ENCODE measurements at regions not wholly inside any gene's neighbourhood (a gene's known extent, or its start where the extent isn't known, plus 50 kb on each side); places are given as distances from the start of the nearest gene placed in this dataset.

DNA sequence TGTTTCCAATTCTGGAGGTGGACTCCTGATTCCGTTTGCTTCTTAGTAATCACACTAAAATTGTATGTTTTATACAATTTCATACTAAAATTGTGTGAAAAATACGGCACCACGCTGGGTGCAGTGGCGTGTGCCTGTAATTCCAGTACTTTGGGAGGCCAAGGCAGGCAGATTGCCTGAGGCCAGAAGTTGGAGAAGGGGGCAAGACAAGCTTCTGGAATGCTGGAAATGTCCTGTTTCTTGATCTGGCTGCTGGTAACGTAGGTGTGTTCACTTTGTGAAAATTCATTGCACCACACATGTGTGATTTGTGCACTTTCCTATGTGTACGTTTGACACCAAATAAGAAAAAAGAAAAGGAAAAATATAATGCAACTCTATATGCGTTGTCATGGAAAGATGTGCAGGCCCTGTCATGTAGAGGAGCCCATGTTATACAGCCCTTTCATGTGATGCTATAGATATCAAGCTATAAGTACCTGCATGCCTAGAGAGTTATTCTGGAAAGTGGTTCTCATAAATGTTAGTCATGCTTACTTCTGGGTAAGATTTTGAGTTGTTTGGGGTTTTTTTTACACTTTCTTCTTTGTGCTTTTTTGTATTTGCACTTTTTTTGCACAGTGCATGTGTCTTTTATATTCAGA is 119.9 kb downstream of the TMEM174 start:
- no peak for TF ChIP-seq POLR2A (IDR thresholded peaks at IDR 0.05; ENCODE audit: low read length)
- TF ChIP-seq, protein P1, sequence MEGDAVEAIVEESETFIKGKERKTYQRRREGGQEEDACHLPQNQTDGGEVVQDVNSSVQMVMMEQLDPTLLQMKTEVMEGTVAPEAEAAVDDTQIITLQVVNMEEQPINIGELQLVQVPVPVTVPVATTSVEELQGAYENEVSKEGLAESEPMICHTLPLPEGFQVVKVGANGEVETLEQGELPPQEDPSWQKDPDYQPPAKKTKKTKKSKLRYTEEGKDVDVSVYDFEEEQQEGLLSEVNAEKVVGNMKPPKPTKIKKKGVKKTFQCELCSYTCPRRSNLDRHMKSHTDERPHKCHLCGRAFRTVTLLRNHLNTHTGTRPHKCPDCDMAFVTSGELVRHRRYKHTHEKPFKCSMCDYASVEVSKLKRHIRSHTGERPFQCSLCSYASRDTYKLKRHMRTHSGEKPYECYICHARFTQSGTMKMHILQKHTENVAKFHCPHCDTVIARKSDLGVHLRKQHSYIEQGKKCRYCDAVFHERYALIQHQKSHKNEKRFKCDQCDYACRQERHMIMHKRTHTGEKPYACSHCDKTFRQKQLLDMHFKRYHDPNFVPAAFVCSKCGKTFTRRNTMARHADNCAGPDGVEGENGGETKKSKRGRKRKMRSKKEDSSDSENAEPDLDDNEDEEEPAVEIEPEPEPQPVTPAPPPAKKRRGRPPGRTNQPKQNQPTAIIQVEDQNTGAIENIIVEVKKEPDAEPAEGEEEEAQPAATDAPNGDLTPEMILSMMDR (IDR thresholded peaks at IDR 0.05) = no peak
- no peak for TF ChIP-seq SREBF2 (IDR thresholded peaks at IDR 0.05)
- TF ChIP-seq CEBPB (IDR thresholded peaks at IDR 0.05) = no peak

Data from A549 (cell line).